ENCODE measurements at regions not wholly inside any gene's neighbourhood (a gene's known extent, or its start where the extent isn't known, plus 50 kb on each side); places are given as distances from the start of the nearest gene placed in this dataset.

GRCh38 chr7:80288175-80289122 lies 153.8 kb downstream of the GNAI1 start:
- peak; percentile 88 for DNase-seq (ENCODE audit: low read depth)

GRCh38 chr7:80287400-80288174 lies 153.0 kb downstream of the GNAI1 start:
- DNase-seq (ENCODE audit: low read depth) = no peak

GRCh38 chr7:80286611-80287010 lies 152.0 kb downstream of the GNAI1 start:
- DNase-seq (ENCODE audit: low read depth) = no peak

GRCh38 chr7:80284855-80285254 lies 150.2 kb downstream of the GNAI1 start:
- DNase-seq (ENCODE audit: low read depth) = peak; percentile 71

- no peak for DNase-seq (ENCODE audit: low read depth)
Measured at GRCh38 chr7:80279760-80280159, 145.1 kb downstream of the GNAI1 start.

- DNase-seq (ENCODE audit: low read depth) = no peak
Measured at GRCh38 chr7:80278737-80279136, 144.1 kb downstream of the GNAI1 start.

GRCh38 chr7:80277434-80278427 lies 143.1 kb downstream of the GNAI1 start:
- DNase-seq (ENCODE audit: low read depth) = peak; percentile 54
